ENCODE measurements at regions not wholly inside any gene's neighbourhood (a gene's known extent, or its start where the extent isn't known, plus 50 kb on each side); places are given as distances from the start of the nearest gene placed in this dataset.

DNA sequence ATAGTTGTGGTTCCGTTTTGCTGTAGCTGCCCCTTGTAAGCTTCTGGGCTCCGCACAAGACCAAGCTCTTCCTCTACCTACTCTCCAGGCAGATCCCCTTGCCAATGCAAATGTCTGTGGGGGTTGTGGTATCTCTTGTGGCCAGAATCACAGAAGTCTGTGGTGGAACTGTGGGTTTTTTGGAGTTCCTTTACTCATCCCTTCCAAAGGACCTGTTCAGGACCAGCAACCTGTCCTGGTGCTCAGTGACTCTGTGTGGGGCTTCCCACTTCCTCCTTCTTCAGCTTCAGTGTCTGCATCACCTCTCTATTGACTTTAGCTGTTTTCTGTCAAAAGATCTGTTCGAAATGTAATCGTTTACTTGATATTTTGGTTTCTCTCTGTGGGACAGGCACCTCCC, 441.3 kb upstream of the ADAMTSL1 start:
- TF ChIP-seq, protein P1, sequence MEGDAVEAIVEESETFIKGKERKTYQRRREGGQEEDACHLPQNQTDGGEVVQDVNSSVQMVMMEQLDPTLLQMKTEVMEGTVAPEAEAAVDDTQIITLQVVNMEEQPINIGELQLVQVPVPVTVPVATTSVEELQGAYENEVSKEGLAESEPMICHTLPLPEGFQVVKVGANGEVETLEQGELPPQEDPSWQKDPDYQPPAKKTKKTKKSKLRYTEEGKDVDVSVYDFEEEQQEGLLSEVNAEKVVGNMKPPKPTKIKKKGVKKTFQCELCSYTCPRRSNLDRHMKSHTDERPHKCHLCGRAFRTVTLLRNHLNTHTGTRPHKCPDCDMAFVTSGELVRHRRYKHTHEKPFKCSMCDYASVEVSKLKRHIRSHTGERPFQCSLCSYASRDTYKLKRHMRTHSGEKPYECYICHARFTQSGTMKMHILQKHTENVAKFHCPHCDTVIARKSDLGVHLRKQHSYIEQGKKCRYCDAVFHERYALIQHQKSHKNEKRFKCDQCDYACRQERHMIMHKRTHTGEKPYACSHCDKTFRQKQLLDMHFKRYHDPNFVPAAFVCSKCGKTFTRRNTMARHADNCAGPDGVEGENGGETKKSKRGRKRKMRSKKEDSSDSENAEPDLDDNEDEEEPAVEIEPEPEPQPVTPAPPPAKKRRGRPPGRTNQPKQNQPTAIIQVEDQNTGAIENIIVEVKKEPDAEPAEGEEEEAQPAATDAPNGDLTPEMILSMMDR (IDR thresholded peaks at IDR 0.05; ENCODE audit: insufficient read depth, low read depth, low read length, missing control alignments): no peak
- no peak for DNase-seq (ENCODE audit: low read depth)
- no peak overlapping the region for H3K4me3 ChIP-seq (ENCODE audit: low read depth, low read length)

DNA sequence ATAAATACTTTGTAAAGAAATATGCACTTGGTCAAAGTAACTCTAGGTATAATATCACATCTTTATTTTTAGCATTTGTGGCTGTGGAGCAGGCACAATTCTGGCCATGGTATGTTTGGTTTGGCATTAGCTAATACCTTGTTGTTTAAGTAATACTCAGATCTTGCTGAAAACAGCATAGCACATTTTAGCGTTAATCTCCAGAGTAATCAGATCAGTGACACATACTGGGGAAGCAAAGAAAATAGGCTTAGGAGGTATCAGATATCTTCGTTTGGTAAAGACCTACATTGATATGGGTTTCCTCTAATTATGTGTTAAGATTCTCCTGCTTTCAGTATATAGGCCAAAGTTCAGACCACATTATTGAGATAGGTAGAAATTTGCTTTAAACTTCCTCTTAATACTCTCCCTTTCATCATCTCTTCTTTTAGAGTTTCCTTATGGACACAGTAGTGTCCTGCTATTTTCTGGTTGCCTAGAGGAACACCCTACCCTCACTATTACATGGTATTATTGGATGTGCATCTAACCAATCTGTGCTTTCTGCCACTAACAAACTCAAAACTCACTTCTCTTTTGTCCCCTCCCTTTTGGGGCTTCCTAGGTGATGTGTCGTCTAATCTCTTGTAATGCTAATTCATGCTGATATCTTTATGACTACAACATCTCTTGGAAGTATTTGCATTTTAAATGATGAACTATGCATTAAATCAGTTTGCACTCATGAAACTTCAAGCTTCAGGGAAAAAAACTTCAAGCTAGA, 437.3 kb upstream of the ADAMTSL1 start:
- DNase-seq (ENCODE audit: low read depth): no peak
- no peak overlapping the region for H3K4me3 ChIP-seq (ENCODE audit: low read depth, low read length)
- TF ChIP-seq, protein P1 (IDR thresholded peaks at IDR 0.05; ENCODE audit: insufficient read depth, low read depth, low read length, missing control alignments): no peak

DNA sequence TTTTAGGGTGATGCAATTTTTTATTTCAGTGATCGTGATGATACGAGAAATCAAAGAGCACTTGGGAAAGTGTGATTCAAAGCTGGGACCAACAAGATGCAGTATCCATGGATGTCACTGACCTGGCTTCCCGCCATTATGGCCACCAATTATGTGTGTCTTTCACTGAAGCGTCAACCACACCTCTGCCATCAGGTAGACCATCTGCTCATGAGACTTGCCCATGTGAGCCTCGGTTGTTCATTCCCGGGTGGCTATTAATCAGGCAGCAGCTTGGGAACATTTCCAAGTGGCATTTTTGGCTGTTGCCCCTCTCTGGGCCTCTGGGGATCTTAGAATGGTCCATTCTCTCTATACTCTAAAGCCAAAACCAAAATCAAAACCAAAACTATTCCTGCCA, 436.0 kb upstream of the ADAMTSL1 start:
- H3K4me3 ChIP-seq (ENCODE audit: low read depth, low read length): no peak overlapping the region
- DNase-seq (ENCODE audit: low read depth): no peak
- TF ChIP-seq, protein P1 (IDR thresholded peaks at IDR 0.05; ENCODE audit: insufficient read depth, low read depth, low read length, missing control alignments): no peak

DNA sequence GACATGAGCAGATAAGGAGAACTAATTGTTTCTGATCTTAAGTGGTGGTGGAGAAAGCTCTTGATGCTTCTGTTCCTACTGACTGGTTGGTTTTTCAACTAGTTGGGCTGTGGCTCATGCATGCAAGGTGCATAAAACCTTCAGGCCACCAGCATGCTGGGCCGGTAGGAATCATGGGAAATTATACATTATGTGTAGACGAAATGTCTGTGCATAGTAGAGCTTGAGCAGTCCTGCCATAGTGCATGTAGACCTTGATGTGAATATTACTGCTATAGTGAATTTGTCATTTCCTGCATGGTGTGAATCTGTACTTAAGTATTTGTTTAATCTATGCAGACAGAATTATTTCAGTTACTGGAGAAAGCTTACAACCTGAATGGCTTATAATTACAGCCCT, 433.6 kb upstream of the ADAMTSL1 start:
- TF ChIP-seq, protein P1 (IDR thresholded peaks at IDR 0.05; ENCODE audit: insufficient read depth, low read depth, low read length, missing control alignments): no peak
- no peak overlapping the region for H3K4me3 ChIP-seq (ENCODE audit: low read depth, low read length)

DNA sequence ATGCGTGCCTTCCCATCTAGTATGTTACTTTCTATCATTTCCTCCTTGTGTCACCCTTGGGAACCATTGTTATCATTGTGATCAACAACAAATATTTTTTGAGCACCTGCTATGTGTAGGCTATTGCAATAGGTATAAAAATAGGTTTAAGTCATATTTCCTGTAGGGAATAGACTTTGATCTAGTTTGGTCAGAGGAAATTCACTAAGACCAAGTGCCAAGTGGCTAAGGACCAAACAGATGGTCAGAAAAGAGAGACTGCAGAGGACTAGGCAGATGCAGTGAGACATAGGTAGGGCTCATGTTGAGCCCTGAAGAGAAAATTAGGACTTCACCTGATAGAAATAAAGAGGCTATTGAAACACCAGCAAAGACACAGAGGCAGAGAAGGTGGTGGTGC, 430.0 kb upstream of the ADAMTSL1 start:
- no peak for DNase-seq (ENCODE audit: low read depth)
- TF ChIP-seq, protein P1 (IDR thresholded peaks at IDR 0.05; ENCODE audit: insufficient read depth, low read depth, low read length, missing control alignments): no peak
- no peak overlapping the region for H3K4me3 ChIP-seq (ENCODE audit: low read depth, low read length)

More for the DNA sequence above, 433.6 kb upstream of the ADAMTSL1 start:
- no peak for DNase-seq (ENCODE audit: low read depth)

DNA sequence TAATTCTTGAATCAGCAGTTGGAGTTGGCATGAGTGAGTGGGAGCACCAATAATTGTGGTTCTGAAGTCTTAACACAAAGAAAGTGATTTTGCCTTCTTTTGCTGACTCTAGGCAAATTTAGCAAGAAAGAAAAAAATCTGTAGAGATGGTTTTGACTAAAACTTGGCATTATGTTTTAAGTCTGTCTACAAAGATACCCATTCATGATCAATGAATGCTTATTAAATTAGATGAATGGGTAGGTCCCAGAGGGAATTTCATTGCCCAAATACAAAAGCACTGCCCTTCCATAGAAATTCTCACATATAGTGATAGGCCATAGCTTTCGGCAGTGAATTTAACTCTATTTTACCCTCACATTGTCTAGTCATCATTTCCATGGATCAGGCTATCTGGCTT, 428.6 kb upstream of the ADAMTSL1 start:
- TF ChIP-seq, protein P1 (IDR thresholded peaks at IDR 0.05; ENCODE audit: insufficient read depth, low read depth, low read length, missing control alignments): no peak
- no peak for DNase-seq (ENCODE audit: low read depth)
- no peak overlapping the region for H3K4me3 ChIP-seq (ENCODE audit: low read depth, low read length)

DNA sequence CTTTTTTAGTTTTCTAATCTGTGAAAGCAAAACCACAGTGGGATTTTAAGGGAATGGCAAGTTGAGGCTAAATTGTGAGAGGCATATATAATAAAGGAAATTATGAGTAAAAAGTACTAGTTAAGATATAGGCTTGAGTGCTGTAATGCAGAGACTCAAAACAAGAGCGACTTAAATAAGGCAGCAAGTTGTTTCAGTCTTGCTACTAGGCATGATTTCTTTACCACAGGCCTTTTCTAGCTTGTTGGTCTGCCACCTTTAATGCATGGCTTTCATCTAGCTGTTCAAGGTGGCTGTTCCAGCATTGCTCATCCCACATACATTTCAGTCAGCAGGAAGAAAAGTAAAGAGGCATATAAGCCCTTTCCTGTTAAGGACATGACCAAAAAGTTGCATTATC, 427.9 kb upstream of the ADAMTSL1 start:
- no peak for DNase-seq (ENCODE audit: low read depth)
- TF ChIP-seq, protein P1 (IDR thresholded peaks at IDR 0.05; ENCODE audit: insufficient read depth, low read depth, low read length, missing control alignments): no peak
- H3K4me3 ChIP-seq (ENCODE audit: low read depth, low read length): no peak overlapping the region
